ENCODE measurements at regions not wholly inside any gene's neighbourhood (a gene's known extent, or its start where the extent isn't known, plus 50 kb on each side); places are given as distances from the start of the nearest gene placed in this dataset.

- no peak for TF ChIP-seq CTCF (conservative IDR thresholded peaks at IDR 0.05; ENCODE audit: low read depth, low read length)
- DNase-seq (ENCODE audit: low read depth), result no peak
- H3K4me3 ChIP-seq (ENCODE audit: low read length), result no peak overlapping the region
These were observed 651.5 kb upstream of the RIOK2 start for GRCh38 chr5:97834561-97834960.

DNA sequence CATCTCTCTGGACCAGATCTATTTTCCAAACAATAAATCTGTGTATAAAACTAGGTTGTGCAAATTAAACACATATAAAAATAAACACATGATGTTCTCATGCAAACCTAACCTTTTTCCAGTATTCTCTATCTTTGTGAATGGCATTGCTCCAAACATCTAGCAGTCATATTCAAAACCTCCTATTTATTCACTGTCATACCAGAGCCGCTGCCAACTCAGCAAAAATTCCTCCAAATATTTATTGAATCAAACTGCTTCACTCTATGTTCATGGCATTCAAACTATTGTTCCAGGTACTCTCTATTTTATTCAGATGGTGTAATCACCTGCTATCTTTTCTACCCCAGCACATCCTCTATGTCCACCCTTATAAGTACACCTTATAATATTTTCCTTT lies 652.1 kb upstream of the RIOK2 start:
- DNase-seq (ENCODE audit: low read depth), result no peak
- no peak overlapping the region for H3K4me3 ChIP-seq (ENCODE audit: low read length)
- TF ChIP-seq CTCF (conservative IDR thresholded peaks at IDR 0.05; ENCODE audit: low read depth, low read length), result no peak

GRCh38 chr5:97836816-97837215 lies 653.8 kb upstream of the RIOK2 start:
- no peak overlapping the region for H3K4me3 ChIP-seq (ENCODE audit: low read length)
- DNase-seq (ENCODE audit: low read depth), result no peak
- TF ChIP-seq CTCF (conservative IDR thresholded peaks at IDR 0.05; ENCODE audit: low read depth, low read length), result no peak

DNA sequence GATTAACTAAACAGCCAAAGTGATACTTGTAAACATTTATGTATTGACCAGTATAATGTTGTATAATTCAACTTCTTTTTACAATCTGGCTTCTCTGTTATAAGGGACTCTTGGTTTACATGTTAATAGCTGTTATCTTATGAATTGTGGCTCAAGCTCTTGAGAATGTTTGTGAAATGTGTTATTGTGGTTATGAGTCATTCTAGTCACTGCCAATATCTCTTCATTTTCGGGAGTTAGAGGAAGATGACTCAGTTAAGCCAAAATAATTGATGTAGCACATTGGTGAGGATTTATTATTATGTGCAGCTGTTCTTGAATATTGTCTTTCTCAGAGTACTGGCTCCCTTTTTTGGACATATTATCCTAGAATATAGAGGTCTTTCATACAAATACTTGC lies 655.2 kb upstream of the RIOK2 start:
- H3K4me3 ChIP-seq (ENCODE audit: low read length), result no peak overlapping the region
- peak; percentile 82 for DNase-seq (ENCODE audit: low read depth)
- no peak for TF ChIP-seq CTCF (conservative IDR thresholded peaks at IDR 0.05; ENCODE audit: low read depth, low read length)

DNA sequence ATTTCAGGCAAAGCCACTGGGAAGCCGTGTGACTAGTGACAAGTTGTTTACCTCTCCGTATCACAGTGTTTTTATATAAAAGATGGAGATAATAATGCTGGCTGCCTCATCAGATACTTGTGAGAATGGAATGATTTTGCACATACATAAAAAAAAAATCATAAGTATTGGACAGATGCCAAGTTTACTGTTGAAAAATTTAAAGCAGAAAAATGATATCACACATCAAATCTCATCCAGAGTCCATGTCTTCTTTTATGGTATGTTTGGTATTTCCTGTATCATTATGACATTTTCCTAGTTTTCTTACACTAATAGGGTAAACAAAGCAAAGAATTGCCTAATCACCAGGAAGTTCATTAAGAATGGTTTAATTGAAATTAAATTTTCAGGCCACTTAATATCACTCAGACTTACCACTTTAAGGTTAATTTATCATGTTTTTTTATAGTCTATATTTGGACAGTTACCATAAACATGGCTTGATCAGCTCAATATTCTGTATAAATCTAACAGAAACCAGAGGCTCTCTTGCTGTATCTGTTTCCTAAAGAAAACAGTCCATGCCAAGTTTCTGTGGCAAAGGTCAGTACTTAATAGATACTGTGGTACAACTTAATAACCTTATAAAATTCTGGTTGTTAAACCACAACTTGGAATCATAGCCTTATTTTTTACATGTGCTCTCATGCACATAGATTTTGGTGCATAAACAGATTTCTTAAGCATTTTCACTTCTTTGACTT lies 656.5 kb upstream of the RIOK2 start:
- TF ChIP-seq CTCF (conservative IDR thresholded peaks at IDR 0.05; ENCODE audit: low read depth, low read length), result no peak
- no peak overlapping the region for H3K4me3 ChIP-seq (ENCODE audit: low read length)
- DNase-seq (ENCODE audit: low read depth), result peak; percentile 36

GRCh38 chr5:97840643-97841042 lies 657.6 kb upstream of the RIOK2 start:
- no peak overlapping the region for H3K4me3 ChIP-seq (ENCODE audit: low read length)
- no peak for TF ChIP-seq CTCF (conservative IDR thresholded peaks at IDR 0.05; ENCODE audit: low read depth, low read length)
- DNase-seq (ENCODE audit: low read depth), result no peak

DNA sequence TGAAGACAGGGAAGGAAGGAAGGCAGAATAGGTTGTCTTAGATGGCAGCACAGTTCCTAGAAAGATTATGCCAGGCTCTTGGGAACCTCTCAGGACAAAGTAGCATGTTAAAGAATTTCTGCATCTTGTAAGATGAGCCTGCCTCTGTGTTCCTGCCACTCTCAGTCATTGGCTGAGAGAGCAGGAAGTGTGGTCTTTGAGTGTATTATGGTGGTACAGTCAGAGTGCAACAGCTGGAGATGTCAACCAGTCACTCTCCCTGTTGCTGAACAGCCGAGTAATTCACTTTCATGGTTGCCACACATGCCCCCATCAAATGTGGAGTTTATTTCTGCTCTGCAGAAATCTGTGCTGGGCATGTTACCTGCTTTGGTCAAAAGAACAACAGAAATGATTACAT lies 659.6 kb upstream of the RIOK2 start:
- no peak for DNase-seq (ENCODE audit: low read depth)
- H3K4me3 ChIP-seq (ENCODE audit: low read length), result no peak overlapping the region
- no peak for TF ChIP-seq CTCF (conservative IDR thresholded peaks at IDR 0.05; ENCODE audit: low read depth, low read length)

All from retinal pigment epithelial cell (primary cell).